Gastrocnemius medialis (tissue), 4 donors: ENCODE measurements at regions not wholly inside any gene's neighbourhood (a gene's known extent, or its start where the extent isn't known, plus 50 kb on each side); places are given as distances from the start of the nearest gene placed in this dataset.

Source experiments
- CTCF ChIP-seq, 5 experiments: fragments of 450-650 bp in 3 of 5; fragments of 200-600 bp in 2 of 5; sonication (generic) in 2 of 5; IDR thresholded peaks in 4 of 5; conservative IDR thresholded peaks in 1 of 5; 1 replicate in 4 of 5; 2 replicates in 1 of 5; pipeline ENCODE4 v1.5.1; 2016 to 2019; ENCODE audit warnings: antibody characterized with exemption in 5 of 5, mild to moderate bottlenecking in 3 of 5, moderate library complexity in 3 of 5
- POLR2A ChIP-seq, 2 donors: fragments of 450-650 bp; IDR thresholded peaks; one replicate each; pipeline ENCODE4 v1.6.1; 2017; ENCODE audit warnings: antibody characterized with exemption in 2 of 2, mild to moderate bottlenecking in 2 of 2, moderate library complexity in 2 of 2

- no peak for TF ChIP-seq POLR2A (IDR thresholded peaks at IDR 0.05)
- TF ChIP-seq CTCF (IDR thresholded peaks at IDR 0.05 in 4 of 5, conservative IDR thresholded peaks at IDR 0.05 in 1 of 5) = no peak
Observed at GRCh38 chr2:82811946-82812345, 1647.1 kb downstream of the SUCLG1 start.
